Hepatocyte (in vitro differentiated cells): ENCODE measurements at regions not wholly inside any gene's neighbourhood (a gene's known extent, or its start where the extent isn't known, plus 50 kb on each side); places are given as distances from the start of the nearest gene placed in this dataset.
"Not testable (repeated sequence)": the region's sequence is repeated elsewhere in the genome, so short reads cannot be mapped to it uniquely, and the experiment has no call there.

Experiments used
- CTCF ChIP-seq: fragments of 200-600 bp; sonication (generic); IDR thresholded peaks from 2 replicates; pipeline ENCODE4 v1.5.1; 2016; ENCODE audit warnings: antibody characterized with exemption, mild to moderate bottlenecking; ENCODE audit not compliant: poor library complexity
- EZH2 ChIP-seq: fragments of 200-600 bp; sonication (generic); IDR thresholded peaks from 2 replicates; pipeline ENCODE4 v1.6.1; 2016; ENCODE audit warnings: antibody characterized with exemption, mild to moderate bottlenecking, borderline replicate concordance

- TF ChIP-seq EZH2, CTCF: not testable (repeated sequence)
Observed at GRCh38 chr16:70026165-70026854, 75.2 kb downstream of the CLEC18A start.
